ENCODE measurements at regions not wholly inside any gene's neighbourhood (a gene's known extent, or its start where the extent isn't known, plus 50 kb on each side); places are given as distances from the start of the nearest gene placed in this dataset. TPM values are rescaled to one million over a fixed set of nuclear protein-coding genes. Genes with fewer than 3 reads are reported as not detected.

GRCh38 chr11:70954471-70954870 is 297.9 kb downstream of the SHANK2 start:
- no peaks in the 10 kb centered on the region for H3K4me1 Mint-ChIP-seq (ENCODE audit: low read depth)
- no peaks in the 10 kb centered on the region for H3K27me3 Mint-ChIP-seq (ENCODE audit: low read depth)
- no peak for TF ChIP-seq CTCF (IDR thresholded peaks at IDR 0.05)
- H3K9me3 Mint-ChIP-seq (ENCODE audit: low read depth) = peaks cover 10% of the 10 kb centered on the region
- no peak overlapping the region for H3K27ac Mint-ChIP-seq (ENCODE audit: unreplicated experiment)
- no peak for DNase-seq (ENCODE audit: low spot score)
- H3K36me3 Mint-ChIP-seq (ENCODE audit: low read depth) = peaks cover 1% of the 10 kb centered on the region
- no peak overlapping the region for H3K4me3 Mint-ChIP-seq (ENCODE audit: unreplicated experiment)

Small RNA genes lying in the stretch of these regions (microRNA-seq; reads per million reads assigned to microRNA genes)
- gene MIR3664 (ENCODE audit: borderline number of aligned reads) = not detected

All from chondrocyte (in vitro differentiated cells).